ENCODE measurements at regions not wholly inside any gene's neighbourhood (a gene's known extent, or its start where the extent isn't known, plus 50 kb on each side); places are given as distances from the start of the nearest gene placed in this dataset.

DNA sequence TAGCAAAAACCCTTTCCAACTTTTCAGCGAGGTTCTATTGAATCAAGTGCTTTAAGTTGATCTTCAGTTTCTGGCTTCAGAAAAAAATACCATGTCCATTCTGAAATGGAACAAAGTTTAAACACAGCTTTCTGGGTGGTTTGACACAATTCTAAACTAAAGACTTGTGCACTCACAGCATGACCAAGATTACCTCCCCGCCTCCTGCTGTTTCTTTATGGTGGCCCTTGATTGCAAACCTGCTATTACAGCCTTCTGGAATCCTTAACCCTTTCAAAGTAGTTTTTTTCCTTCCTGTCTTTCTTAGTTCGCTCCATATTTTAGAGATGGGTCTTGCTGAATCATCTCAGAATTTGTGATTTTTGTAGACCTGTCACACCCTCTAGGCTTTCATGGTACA, 135.9 kb upstream of the FBN2 start:
- Mint-ChIP-seq H3K9me3 (peaks cover 6% of the 10 kb centered on the region), H3K36me3 (ENCODE audit: insufficient read depth) (no peaks in the 10 kb centered on the region), H3K4me3 (no peak overlapping the region), H3K27me3 (ENCODE audit: low read depth) (no peaks in the 10 kb centered on the region), H3K4me1 (ENCODE audit: low read depth) (no peaks in the 10 kb centered on the region)
- ATAC-seq (no peak), DNase-seq (no peak)

DNA sequence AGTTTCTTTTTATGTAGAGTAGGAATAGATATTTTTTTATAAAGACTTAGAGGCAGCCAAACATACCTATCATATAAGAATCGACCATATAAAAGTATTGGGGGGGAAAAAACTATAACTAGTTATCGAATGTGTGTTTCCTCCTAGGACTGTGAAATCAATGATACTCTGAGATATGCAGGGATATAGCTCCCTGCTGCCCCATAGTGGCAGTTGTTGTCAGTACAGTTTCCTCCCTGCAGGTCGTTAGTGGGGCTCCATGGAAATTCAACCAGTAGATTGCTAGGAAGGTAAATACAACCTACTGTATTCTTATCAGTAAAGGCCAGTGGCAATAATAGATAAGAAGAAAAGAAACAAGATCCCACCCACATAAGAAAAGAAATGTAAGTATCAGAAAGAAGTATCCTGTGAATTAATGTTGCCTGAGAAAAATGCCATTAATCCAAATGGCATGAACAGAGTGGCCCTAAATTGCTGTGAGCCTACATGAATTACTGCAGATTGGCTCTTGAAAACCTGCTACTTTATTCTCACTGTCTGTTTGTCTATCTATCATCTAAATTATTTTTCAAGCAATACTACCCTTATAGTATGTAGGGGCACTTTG, 136.9 kb upstream of the FBN2 start:
- ATAC-seq (no peak), DNase-seq (no peak)
- Mint-ChIP-seq H3K4me1 (ENCODE audit: low read depth) (no peaks in the 10 kb centered on the region), H3K27me3 (ENCODE audit: low read depth) (no peaks in the 10 kb centered on the region), H3K36me3 (ENCODE audit: insufficient read depth) (no peaks in the 10 kb centered on the region), H3K4me3 (no peak overlapping the region), H3K9me3 (peaks cover 6% of the 10 kb centered on the region)

DNA sequence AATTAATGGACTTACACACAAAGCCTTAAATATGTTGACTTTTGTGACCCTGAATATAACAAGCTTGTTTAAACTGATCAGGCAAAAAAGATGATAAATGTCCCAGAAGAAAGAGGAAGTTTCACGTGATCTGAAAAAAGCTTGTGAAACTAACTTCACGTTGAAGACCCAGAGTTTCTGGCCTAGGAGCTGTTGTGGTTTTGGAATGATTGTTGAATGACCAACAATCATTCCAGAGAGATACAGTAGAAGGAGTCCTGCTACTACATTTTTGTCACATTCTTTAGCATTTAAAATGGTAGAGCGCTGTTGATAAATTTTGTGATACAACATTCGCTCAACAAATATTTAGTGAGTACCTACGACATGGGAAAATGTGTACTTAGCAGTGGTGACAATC, 143.1 kb upstream of the FBN2 start:
- no peaks in the 10 kb centered on the region for H3K36me3 Mint-ChIP-seq (ENCODE audit: insufficient read depth)
- peaks cover 3% of the 10 kb centered on the region for H3K27me3 Mint-ChIP-seq (ENCODE audit: low read depth)
- H3K4me1 Mint-ChIP-seq (ENCODE audit: low read depth): no peaks in the 10 kb centered on the region
- no peak overlapping the region for H3K4me3 Mint-ChIP-seq
- ATAC-seq (no peak), DNase-seq (no peak)
- H3K9me3 Mint-ChIP-seq: peaks cover 6% of the 10 kb centered on the region

DNA sequence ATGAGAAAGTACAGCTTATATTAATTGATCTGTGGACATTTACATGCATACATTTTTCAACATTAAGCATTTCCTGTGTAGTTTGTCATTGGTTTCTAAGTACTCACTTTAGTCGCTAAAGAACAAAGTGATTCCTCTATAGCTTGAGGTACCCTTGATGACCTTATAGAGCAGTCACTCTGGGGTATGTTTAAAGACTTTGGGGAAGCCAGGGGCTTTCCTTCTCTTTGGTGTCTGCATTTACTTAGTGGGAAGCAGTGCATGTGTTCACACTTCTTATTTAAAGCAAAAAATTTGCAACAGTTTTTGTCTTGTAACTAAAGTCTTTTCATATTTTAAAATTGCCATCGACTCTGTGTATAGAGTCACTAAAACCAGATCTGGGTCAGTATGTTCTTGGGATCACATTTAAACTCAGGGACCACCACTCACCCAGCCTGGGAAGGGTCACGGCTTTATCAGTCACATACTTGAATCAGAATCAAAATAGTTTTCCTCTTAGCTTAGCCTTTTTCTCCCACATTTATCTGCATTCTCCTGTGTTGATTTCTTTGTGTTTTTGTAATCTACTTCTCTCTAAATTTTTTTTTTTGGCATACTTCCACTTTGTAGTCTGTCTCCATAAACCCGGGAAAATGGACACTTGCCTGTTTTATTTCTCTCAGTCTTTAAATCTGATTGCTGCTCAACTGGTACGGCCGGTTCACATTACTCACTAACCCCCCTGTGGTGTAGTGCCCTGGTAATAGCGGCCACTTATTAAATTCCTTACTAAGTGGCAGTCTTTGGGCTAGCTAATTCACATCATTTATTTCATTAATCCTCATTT, 143.9 kb upstream of the FBN2 start:
- H3K4me3 Mint-ChIP-seq: no peak overlapping the region

DNA sequence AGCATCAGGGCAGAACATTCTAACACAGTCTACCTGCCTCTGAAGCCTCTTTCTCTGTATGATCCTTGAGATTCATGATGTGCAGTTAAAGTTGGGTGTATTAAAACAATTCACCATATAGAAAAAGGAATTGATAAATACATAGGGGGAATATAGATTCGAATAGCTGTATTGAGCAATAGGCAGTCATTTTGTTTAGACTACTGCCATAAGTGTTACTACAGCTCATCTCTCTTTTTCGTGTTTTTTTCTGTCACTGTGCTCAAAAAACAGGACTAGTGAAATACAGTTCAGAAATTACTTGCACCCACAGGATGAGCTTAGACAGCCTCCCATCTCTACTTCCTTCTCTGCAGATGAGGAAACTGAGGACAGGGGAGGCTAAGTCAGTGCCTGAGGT, 144.6 kb upstream of the FBN2 start:
- no peak for ATAC-seq
- H3K4me3 Mint-ChIP-seq: no peak overlapping the region
- peaks cover 4% of the 10 kb centered on the region for H3K9me3 Mint-ChIP-seq
- no peak for DNase-seq
- no peaks in the 10 kb centered on the region for H3K36me3 Mint-ChIP-seq (ENCODE audit: insufficient read depth)
- H3K27me3 Mint-ChIP-seq (ENCODE audit: low read depth): peaks cover 3% of the 10 kb centered on the region
- no peaks in the 10 kb centered on the region for H3K4me1 Mint-ChIP-seq (ENCODE audit: low read depth)

More for the DNA sequence above, 143.9 kb upstream of the FBN2 start:
- H3K4me1 Mint-ChIP-seq (ENCODE audit: low read depth): no peaks in the 10 kb centered on the region
- no peak for DNase-seq
- H3K36me3 Mint-ChIP-seq (ENCODE audit: insufficient read depth): no peaks in the 10 kb centered on the region
- peaks cover 3% of the 10 kb centered on the region for H3K27me3 Mint-ChIP-seq (ENCODE audit: low read depth)
- no peak for ATAC-seq
- H3K9me3 Mint-ChIP-seq: peaks cover 4% of the 10 kb centered on the region

DNA sequence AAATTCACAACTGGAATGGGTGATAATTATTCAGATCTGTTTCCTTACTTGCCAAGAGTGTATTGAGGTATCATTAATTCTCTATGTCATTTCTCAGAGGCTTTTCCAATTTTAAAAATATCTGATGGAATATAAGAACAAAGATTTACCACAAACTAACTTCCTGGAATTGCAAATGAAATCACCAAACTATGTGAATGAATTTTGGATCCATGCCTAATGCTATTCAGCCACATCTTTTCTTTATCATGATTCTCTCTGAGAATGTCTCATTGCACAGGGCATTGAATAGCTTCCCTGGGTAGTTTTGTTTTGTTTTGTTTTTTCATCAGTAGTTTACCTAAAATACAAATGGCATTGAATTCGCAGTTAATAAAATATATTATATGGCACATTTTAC, 146.9 kb upstream of the FBN2 start:
- ATAC-seq (no peak), DNase-seq (no peak)
- no peak overlapping the region for H3K4me3 Mint-ChIP-seq
- peaks cover 4% of the 10 kb centered on the region for H3K9me3 Mint-ChIP-seq
- no peaks in the 10 kb centered on the region for H3K4me1 Mint-ChIP-seq (ENCODE audit: low read depth)
- peaks cover 3% of the 10 kb centered on the region for H3K27me3 Mint-ChIP-seq (ENCODE audit: low read depth)
- H3K36me3 Mint-ChIP-seq (ENCODE audit: insufficient read depth): no peaks in the 10 kb centered on the region

DNA sequence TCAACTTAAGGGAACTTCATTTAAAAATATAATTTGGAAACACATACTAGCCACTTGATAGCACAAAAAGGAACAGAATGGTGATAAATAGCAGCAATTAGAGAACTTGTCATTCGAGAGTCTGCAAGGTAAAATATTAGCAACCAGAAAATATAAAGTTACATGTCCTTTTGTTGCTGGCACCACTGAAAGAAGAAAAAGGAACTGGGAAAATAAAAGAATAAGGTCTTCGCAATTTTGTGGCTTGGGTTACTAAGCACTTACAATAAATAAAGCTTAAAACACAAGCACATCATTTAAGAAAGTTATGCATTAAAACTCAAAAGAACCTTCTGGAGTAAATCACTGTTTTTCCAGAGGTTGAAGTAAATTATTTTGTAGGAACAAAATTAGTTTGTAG, 149.9 kb upstream of the FBN2 start:
- ATAC-seq (no peak), DNase-seq (no peak)
- Mint-ChIP-seq H3K36me3 (ENCODE audit: insufficient read depth) (no peaks in the 10 kb centered on the region), H3K4me3 (no peak overlapping the region), H3K27me3 (ENCODE audit: low read depth) (no peaks in the 10 kb centered on the region), H3K9me3 (peaks cover 5% of the 10 kb centered on the region), H3K4me1 (ENCODE audit: low read depth) (no peaks in the 10 kb centered on the region)

DNA sequence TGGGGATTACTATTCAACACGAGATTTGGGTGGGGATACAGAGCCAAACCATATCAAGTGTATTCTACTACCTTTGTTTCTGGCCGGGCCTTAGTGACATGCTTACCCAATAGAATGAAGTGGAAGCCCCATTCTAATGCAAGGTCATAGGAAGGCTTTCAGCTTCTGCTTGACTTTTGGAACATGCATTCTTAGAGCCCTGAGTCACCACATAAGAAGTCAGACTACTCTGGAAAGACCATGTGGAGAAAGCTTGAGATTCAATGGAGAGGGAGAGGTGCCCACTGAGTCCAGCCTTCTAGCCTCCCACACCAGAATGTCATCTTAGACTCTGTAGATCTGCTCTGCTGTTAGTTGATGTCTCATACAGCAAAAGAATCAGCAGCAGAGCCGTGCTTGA, 155.7 kb upstream of the FBN2 start:
- Mint-ChIP-seq H3K9me3 (peaks cover 14% of the 10 kb centered on the region), H3K27me3 (ENCODE audit: low read depth) (no peaks in the 10 kb centered on the region), H3K4me1 (ENCODE audit: low read depth) (no peaks in the 10 kb centered on the region), H3K36me3 (ENCODE audit: insufficient read depth) (no peaks in the 10 kb centered on the region), H3K4me3 (no peak overlapping the region)
- DNase-seq (no peak), ATAC-seq (no peak)

DNA sequence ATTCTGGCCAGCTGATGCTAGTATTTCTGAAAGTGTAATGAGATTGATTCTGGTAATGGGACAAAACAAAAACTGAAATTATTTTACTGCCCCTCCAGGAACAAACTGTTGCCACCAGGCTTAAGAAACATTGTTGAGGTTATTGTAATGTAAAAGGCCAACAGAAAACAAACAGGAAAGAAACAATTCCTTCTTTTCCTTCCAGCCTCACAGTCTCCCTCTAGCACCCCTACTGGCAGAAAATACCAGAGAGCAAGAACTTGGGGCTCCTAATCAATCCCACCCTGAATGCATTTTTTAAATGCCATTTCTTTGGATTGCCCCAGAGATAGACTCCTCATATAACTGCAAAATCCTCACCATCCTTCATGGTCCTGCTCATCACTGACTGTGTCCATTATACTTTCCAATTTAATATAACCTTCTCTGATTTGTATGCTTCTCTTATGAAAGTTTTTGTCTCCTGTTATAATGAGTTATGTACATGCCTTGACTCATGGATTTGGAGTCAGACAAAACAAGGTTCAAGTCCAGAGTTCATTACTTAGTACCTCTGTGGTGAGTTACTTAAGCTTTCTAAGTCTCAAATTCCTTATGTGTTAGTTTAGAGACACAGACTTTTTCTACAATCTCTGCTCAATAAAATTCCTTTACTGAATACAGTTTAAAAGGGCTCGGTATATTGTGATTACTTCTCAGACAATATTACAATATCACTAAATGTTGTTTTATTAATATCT, 157.9 kb upstream of the FBN2 start:
- H3K4me3 Mint-ChIP-seq: no peak overlapping the region
- peaks cover 14% of the 10 kb centered on the region for H3K9me3 Mint-ChIP-seq
- H3K36me3 Mint-ChIP-seq (ENCODE audit: insufficient read depth): no peaks in the 10 kb centered on the region
- H3K4me1 Mint-ChIP-seq (ENCODE audit: low read depth): no peaks in the 10 kb centered on the region
- ATAC-seq: no peak
- no peaks in the 10 kb centered on the region for H3K27me3 Mint-ChIP-seq (ENCODE audit: low read depth)
- no peak for DNase-seq

DNA sequence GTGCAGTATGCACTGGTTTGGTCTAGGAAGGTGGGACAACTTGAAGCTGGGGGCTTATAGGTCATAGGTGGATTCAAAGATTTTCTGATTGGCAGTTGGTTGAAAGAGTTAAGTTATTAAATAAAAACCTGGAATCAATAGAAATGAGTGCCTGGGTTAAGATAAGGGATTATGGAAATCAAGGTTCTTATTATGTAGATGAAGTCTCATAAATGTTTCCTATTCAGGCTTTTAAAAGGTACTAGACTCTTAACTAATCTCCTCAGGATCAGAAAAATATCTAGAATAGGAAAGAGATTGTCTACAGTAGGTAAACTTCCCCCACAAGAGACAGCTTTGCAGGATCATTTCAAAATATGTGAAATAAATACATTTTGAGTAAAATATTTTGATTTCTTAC, 163.3 kb upstream of the FBN2 start:
- no peak overlapping the region for H3K4me3 Mint-ChIP-seq
- no peaks in the 10 kb centered on the region for H3K4me1 Mint-ChIP-seq (ENCODE audit: low read depth)
- no peaks in the 10 kb centered on the region for H3K9me3 Mint-ChIP-seq

DNA sequence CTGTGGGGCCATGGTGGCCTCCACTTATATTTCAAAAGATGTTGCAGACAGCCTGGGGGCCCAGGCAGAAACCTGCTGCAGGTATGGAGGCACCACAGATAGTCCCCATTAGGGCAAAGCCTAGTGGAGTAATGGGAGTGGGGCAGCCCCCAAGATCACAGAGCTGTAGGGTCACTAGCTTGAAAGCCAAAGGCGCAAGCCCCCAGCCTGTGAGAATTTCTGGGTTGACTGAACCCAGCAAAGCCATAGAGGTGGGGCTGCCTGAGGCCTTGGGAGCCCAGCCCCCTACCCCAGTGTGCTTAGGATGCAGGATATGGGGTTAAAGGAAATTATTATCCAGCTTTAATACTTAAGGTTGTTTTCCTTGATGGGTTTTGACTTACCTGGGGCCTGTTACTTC, 165.3 kb upstream of the FBN2 start:
- ATAC-seq: no peak
- Mint-ChIP-seq H3K4me1 (ENCODE audit: low read depth) (no peaks in the 10 kb centered on the region), H3K9me3 (peaks cover 3% of the 10 kb centered on the region), H3K27me3 (ENCODE audit: low read depth) (peaks cover 2% of the 10 kb centered on the region), H3K36me3 (ENCODE audit: insufficient read depth) (no peaks in the 10 kb centered on the region), H3K4me3 (no peak overlapping the region)
- DNase-seq: no peak

More for the DNA sequence above, 163.3 kb upstream of the FBN2 start:
- ATAC-seq (no peak), DNase-seq (no peak)
- Mint-ChIP-seq H3K36me3 (ENCODE audit: insufficient read depth) (no peaks in the 10 kb centered on the region), H3K27me3 (ENCODE audit: low read depth) (peaks cover 2% of the 10 kb centered on the region)

DNA sequence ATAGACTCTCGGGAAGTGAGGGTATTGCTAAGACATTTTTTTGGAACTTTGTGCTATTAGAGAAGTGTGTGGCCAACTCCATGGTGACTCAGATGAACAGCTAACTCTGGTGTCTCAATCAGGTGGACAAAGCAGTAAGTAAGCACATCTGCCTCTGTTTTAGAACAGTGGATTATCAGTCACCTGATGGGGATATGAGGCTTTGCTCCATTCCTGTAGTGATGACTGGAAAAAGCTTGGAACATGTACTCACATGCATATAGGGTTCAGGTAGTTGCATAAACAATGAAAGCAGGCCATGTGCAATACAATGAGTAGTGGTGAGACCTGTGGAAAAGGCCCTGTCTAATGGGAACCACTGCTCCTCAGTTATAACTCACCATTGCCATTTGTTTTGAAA, 168.2 kb upstream of the FBN2 start:
- no peak overlapping the region for H3K4me3 Mint-ChIP-seq
- DNase-seq (no peak), ATAC-seq (no peak)
- no peaks in the 10 kb centered on the region for H3K4me1 Mint-ChIP-seq (ENCODE audit: low read depth)
- H3K36me3 Mint-ChIP-seq (ENCODE audit: insufficient read depth): no peaks in the 10 kb centered on the region
- peaks cover 2% of the 10 kb centered on the region for H3K27me3 Mint-ChIP-seq (ENCODE audit: low read depth)
- H3K9me3 Mint-ChIP-seq: peaks cover 3% of the 10 kb centered on the region

DNA sequence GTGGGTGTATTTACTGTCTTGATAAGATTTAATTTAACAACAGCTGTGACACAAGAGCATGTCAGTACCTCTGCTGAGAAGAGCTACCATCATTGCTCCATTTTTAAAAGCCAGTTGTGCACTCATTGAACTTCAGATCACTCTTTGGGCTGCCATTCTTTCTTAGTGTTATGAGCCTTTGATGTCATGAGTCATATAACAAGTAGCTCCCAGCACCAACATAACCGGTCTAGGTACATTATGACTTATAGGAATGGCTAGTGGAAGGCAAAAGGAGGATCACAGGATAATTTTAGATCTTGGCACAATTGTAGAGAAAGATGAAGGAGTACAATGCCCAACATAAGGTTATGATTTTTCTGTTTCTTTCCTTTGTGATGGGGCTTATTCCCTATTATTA, 170.8 kb upstream of the FBN2 start:
- Mint-ChIP-seq H3K4me3 (no peak overlapping the region), H3K36me3 (ENCODE audit: insufficient read depth) (no peaks in the 10 kb centered on the region), H3K9me3 (peaks cover 3% of the 10 kb centered on the region), H3K27me3 (ENCODE audit: low read depth) (peaks cover 2% of the 10 kb centered on the region), H3K4me1 (ENCODE audit: low read depth) (no peaks in the 10 kb centered on the region)
- no peak for ATAC-seq
- DNase-seq: no peak

DNA sequence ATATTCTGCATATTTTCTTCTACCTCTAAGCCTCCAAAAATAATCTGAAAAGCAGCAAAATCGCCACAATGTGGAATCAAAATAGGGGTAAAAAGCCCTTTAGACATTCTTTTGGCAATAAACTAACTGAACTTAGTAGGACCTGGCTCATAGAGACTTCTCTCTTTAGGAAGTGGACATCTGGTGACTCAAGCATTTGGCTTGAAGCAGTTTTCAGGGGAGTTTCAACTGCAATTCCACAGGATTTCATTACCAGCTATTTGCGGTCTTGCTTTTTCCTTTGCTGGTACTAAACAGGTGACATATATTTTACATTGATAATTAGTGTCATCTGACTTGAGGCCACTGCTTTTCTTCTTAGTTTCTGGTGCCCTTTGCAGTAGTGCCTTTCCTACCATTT, 173.2 kb upstream of the FBN2 start:
- Mint-ChIP-seq H3K27me3 (ENCODE audit: low read depth) (no peaks in the 10 kb centered on the region), H3K4me3 (no peak overlapping the region), H3K4me1 (ENCODE audit: low read depth) (no peaks in the 10 kb centered on the region), H3K36me3 (ENCODE audit: insufficient read depth) (no peaks in the 10 kb centered on the region), H3K9me3 (peaks cover 3% of the 10 kb centered on the region)
- ATAC-seq (no peak), DNase-seq (no peak)

DNA sequence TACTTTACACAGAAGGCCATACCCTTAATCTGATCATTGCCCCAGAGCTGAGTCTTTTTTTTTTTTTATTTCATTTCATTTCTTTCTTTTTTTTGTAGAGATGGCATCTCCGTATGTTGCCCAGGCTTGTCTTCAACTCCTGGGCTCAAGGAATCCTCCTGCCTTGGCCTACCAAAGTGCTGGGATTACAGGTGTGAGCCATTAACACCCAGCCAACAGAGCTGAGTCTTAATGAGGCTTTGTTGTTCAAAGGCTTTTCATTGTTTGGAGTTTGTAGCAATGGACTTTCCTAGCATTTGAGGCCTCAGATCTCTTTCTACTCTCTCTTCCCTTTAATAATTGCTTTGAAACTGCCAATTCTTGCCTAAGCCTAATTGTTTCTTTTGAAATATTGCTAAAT, 176.5 kb upstream of the FBN2 start:
- no peaks in the 10 kb centered on the region for H3K36me3 Mint-ChIP-seq (ENCODE audit: insufficient read depth)
- no peaks in the 10 kb centered on the region for H3K4me1 Mint-ChIP-seq (ENCODE audit: low read depth)
- no peaks in the 10 kb centered on the region for H3K27me3 Mint-ChIP-seq (ENCODE audit: low read depth)
- DNase-seq (no peak), ATAC-seq (no peak)
- H3K9me3 Mint-ChIP-seq: no peaks in the 10 kb centered on the region
- no peak overlapping the region for H3K4me3 Mint-ChIP-seq

Data from activated T-cell treated with anti-CD3 and anti-CD28 coated beads, Interleukin-2, amount 50 U/mL, for 4 hours (primary cell).